Neural cell (in vitro differentiated cells): ENCODE measurements at regions not wholly inside any gene's neighbourhood (a gene's known extent, or its start where the extent isn't known, plus 50 kb on each side); places are given as distances from the start of the nearest gene placed in this dataset.

Experiments
- EP300 ChIP-seq: fragments of 450-650 bp; conservative IDR thresholded peaks from 2 replicates; pipeline ENCODE4 v1.6.1; 2014; ENCODE audit warnings: antibody characterized with exemption, mild to moderate bottlenecking, moderate library complexity; ENCODE audit not compliant: poor library complexity, severe bottlenecking
- EZH2 ChIP-seq: fragments of 200-600, 300-800 bp; shearing (Covaris generic), sonication (generic); IDR thresholded peaks from 2 replicates; pipeline ENCODE4 v1.6.1; 2014; ENCODE audit warnings: antibody characterized with exemption, low read length, borderline replicate concordance, mild to moderate bottlenecking; ENCODE audit not compliant: insufficient read depth, poor library complexity, severe bottlenecking
- POLR2AphosphoS5 ChIP-seq: IDR thresholded peaks from 2 replicates; pipeline ENCODE4 v1.6.1; 2012
- RAD21 ChIP-seq: fragments of 450-650 bp; conservative IDR thresholded peaks from 2 replicates; pipeline ENCODE4 v1.6.1; 2014; ENCODE audit warnings: antibody characterized with exemption, mild to moderate bottlenecking, moderate library complexity
- SMC3 ChIP-seq: fragments of 450-650 bp; conservative IDR thresholded peaks from 2 replicates; pipeline ENCODE4 v1.6.1; 2014; ENCODE audit warnings: antibody characterized with exemption, mild to moderate bottlenecking, moderate library complexity; ENCODE audit not compliant: poor library complexity
- TAF1 ChIP-seq: IDR thresholded peaks from 2 replicates; pipeline ENCODE4 v1.6.1; 2012; ENCODE audit warnings: low read depth
- TF ChIP-seq, protein P1 (sequence below): IDR thresholded peaks from 2 replicates; pipeline ENCODE4 v1.6.1; 2012; ENCODE audit warnings: borderline replicate concordance
- TF ChIP-seq, protein P2 (sequence below): fragments of 450-650 bp; IDR thresholded peaks from 2 replicates; pipeline ENCODE4 v1.5.1; 2014; ENCODE audit warnings: antibody characterized with exemption, mild to moderate bottlenecking, moderate library complexity; ENCODE audit not compliant: poor library complexity, severe bottlenecking

- TF ChIP-seq, protein P1, sequence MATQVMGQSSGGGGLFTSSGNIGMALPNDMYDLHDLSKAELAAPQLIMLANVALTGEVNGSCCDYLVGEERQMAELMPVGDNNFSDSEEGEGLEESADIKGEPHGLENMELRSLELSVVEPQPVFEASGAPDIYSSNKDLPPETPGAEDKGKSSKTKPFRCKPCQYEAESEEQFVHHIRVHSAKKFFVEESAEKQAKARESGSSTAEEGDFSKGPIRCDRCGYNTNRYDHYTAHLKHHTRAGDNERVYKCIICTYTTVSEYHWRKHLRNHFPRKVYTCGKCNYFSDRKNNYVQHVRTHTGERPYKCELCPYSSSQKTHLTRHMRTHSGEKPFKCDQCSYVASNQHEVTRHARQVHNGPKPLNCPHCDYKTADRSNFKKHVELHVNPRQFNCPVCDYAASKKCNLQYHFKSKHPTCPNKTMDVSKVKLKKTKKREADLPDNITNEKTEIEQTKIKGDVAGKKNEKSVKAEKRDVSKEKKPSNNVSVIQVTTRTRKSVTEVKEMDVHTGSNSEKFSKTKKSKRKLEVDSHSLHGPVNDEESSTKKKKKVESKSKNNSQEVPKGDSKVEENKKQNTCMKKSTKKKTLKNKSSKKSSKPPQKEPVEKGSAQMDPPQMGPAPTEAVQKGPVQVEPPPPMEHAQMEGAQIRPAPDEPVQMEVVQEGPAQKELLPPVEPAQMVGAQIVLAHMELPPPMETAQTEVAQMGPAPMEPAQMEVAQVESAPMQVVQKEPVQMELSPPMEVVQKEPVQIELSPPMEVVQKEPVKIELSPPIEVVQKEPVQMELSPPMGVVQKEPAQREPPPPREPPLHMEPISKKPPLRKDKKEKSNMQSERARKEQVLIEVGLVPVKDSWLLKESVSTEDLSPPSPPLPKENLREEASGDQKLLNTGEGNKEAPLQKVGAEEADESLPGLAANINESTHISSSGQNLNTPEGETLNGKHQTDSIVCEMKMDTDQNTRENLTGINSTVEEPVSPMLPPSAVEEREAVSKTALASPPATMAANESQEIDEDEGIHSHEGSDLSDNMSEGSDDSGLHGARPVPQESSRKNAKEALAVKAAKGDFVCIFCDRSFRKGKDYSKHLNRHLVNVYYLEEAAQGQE: no peak
- no peak for TF ChIP-seq TAF1
- no peak for TF ChIP-seq POLR2AphosphoS5
- no peak for TF ChIP-seq EP300
- no peak for TF ChIP-seq RAD21
- TF ChIP-seq, protein P2, sequence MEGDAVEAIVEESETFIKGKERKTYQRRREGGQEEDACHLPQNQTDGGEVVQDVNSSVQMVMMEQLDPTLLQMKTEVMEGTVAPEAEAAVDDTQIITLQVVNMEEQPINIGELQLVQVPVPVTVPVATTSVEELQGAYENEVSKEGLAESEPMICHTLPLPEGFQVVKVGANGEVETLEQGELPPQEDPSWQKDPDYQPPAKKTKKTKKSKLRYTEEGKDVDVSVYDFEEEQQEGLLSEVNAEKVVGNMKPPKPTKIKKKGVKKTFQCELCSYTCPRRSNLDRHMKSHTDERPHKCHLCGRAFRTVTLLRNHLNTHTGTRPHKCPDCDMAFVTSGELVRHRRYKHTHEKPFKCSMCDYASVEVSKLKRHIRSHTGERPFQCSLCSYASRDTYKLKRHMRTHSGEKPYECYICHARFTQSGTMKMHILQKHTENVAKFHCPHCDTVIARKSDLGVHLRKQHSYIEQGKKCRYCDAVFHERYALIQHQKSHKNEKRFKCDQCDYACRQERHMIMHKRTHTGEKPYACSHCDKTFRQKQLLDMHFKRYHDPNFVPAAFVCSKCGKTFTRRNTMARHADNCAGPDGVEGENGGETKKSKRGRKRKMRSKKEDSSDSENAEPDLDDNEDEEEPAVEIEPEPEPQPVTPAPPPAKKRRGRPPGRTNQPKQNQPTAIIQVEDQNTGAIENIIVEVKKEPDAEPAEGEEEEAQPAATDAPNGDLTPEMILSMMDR: no peak
- TF ChIP-seq EZH2: no peak
- TF ChIP-seq SMC3: no peak
Observed at GRCh38 chr4:182113779-182114178, 129.4 kb upstream of the TENM3 start.
